ENCODE measurements at regions not wholly inside any gene's neighbourhood (a gene's known extent, or its start where the extent isn't known, plus 50 kb on each side); places are given as distances from the start of the nearest gene placed in this dataset.

DNA sequence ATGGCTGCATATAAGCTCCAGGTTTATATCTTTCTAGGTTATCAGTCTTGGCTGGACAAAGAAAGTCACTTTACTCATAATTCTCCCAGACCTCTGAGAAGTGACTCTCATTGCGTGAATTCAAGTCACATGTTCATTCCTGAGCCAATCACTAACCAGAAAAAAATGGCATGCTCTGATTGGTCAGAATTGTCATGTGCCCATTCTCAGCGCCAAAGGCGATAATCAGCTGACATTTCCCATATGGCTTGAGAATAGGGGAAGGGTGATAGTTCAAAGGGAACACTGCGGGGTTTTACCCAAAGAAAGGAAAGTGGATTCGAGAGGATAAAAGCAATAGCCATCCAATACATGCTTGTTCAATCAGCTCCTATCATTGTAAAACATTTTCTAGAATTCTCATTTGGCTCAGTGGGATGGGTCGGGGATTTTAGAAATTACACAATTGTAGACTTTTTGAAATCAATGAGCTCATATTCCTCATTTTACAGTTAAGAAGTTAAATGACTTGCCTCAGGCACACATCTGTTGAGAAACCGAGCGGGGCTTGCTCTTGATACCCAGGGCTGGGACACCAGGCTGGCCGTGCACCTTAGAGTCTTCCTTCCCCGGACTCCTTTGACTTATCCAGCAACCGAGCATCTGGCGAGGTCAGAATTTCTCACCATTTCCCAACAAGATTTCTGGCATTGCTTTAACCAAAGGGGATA is 454.0 kb upstream of the TBX3 start:
- Mint-ChIP-seq H3K27me3 (ENCODE audit: low read depth) (no peaks in the 10 kb centered on the region), H3K9me3 (peaks cover 8% of the 10 kb centered on the region), H3K4me1 (ENCODE audit: low read depth) (no peaks in the 10 kb centered on the region), H3K4me3 (ENCODE audit: low read depth) (no peak overlapping the region), H3K36me3 (ENCODE audit: low read depth) (no peaks in the 10 kb centered on the region), H3K27ac (no peak overlapping the region)
- no peak for DNase-seq (ENCODE audit: low spot score)
- intact Hi-C loops (cut with micrococcal nuclease): no loop called here

GRCh38 chr12:115135800-115136211 is 451.8 kb upstream of the TBX3 start:
- H3K27me3 Mint-ChIP-seq (ENCODE audit: low read depth): no peaks in the 10 kb centered on the region
- peaks cover 8% of the 10 kb centered on the region for H3K9me3 Mint-ChIP-seq
- no peak for DNase-seq (ENCODE audit: low spot score)
- no peak overlapping the region for H3K27ac Mint-ChIP-seq
- no peaks in the 10 kb centered on the region for H3K36me3 Mint-ChIP-seq (ENCODE audit: low read depth)
- intact Hi-C loops (cut with micrococcal nuclease): no loop called here
- H3K4me3 Mint-ChIP-seq (ENCODE audit: low read depth): no peak overlapping the region
- no peaks in the 10 kb centered on the region for H3K4me1 Mint-ChIP-seq (ENCODE audit: low read depth)

DNA sequence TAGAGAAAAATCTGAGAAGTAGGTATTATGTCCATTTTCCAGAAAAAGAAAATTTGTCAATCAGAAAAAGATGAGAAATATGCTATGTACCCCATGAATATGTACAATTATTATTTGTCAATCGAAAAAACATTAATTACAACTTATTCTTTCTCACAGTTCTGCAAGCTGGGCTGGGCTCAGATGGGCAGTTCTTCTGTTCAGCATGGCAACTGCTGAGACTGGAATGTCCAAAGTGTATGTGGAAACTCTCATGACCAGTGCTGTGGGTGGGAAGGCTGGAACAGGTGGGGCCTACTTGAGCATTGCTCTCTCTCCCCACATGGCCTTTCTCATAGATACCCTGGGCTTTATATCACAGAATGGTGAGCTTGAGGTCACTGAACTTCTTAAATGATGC is 450.3 kb upstream of the TBX3 start:
- no peak overlapping the region for H3K27ac Mint-ChIP-seq
- H3K4me3 Mint-ChIP-seq (ENCODE audit: low read depth): no peak overlapping the region
- no peaks in the 10 kb centered on the region for H3K36me3 Mint-ChIP-seq (ENCODE audit: low read depth)
- intact Hi-C loops (cut with micrococcal nuclease): no loop called here
- H3K4me1 Mint-ChIP-seq (ENCODE audit: low read depth): no peaks in the 10 kb centered on the region
- peaks cover 8% of the 10 kb centered on the region for H3K9me3 Mint-ChIP-seq
- no peaks in the 10 kb centered on the region for H3K27me3 Mint-ChIP-seq (ENCODE audit: low read depth)
- DNase-seq (ENCODE audit: low spot score): no peak

GRCh38 chr12:115132905-115133304 is 448.9 kb upstream of the TBX3 start:
- Mint-ChIP-seq H3K4me1 (ENCODE audit: low read depth) (no peaks in the 10 kb centered on the region), H3K9me3 (peaks cover 8% of the 10 kb centered on the region), H3K27me3 (ENCODE audit: low read depth) (no peaks in the 10 kb centered on the region), H3K4me3 (ENCODE audit: low read depth) (no peak overlapping the region), H3K36me3 (ENCODE audit: low read depth) (no peaks in the 10 kb centered on the region), H3K27ac (no peak overlapping the region)
- DNase-seq (ENCODE audit: low spot score): no peak
- intact Hi-C loops (cut with micrococcal nuclease): no loop called here

DNA sequence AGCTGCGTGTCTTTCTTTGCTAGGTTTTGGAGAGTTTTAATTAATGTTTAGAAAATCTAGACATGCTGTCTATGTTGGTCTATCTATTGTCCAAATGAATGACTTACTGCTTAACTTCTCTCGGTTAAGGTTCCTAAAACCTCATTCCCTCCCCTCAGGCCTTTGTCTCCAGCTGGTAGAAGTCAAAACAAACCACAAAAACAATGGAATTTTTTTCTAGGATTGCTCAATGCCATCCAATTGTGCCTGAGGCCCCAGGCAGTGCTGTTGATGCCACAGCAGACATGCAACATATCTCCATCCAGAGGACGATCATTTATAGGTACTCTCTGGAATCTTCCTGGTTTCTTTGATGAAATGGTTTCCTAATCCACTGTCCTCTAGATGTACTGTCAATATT is 448.2 kb upstream of the TBX3 start:
- Mint-ChIP-seq H3K27me3 (ENCODE audit: low read depth) (no peaks in the 10 kb centered on the region), H3K27ac (no peak overlapping the region), H3K4me3 (ENCODE audit: low read depth) (no peak overlapping the region), H3K4me1 (ENCODE audit: low read depth) (no peaks in the 10 kb centered on the region), H3K36me3 (ENCODE audit: low read depth) (no peaks in the 10 kb centered on the region), H3K9me3 (peaks cover 8% of the 10 kb centered on the region)
- intact Hi-C loops (cut with micrococcal nuclease): no loop called here
- DNase-seq (ENCODE audit: low spot score): no peak

- no peaks in the 10 kb centered on the region for H3K4me1 Mint-ChIP-seq (ENCODE audit: low read depth)
- intact Hi-C loops (cut with micrococcal nuclease): no loop called here
- H3K27ac Mint-ChIP-seq: no peak overlapping the region
- H3K36me3 Mint-ChIP-seq (ENCODE audit: low read depth): no peaks in the 10 kb centered on the region
- H3K27me3 Mint-ChIP-seq (ENCODE audit: low read depth): no peaks in the 10 kb centered on the region
- peaks cover 6% of the 10 kb centered on the region for H3K9me3 Mint-ChIP-seq
- DNase-seq (ENCODE audit: low spot score): no peak
- no peak overlapping the region for H3K4me3 Mint-ChIP-seq (ENCODE audit: low read depth)
Measured at GRCh38 chr12:115129727-115130126, 445.8 kb upstream of the TBX3 start.

- H3K4me1 Mint-ChIP-seq (ENCODE audit: low read depth): no peaks in the 10 kb centered on the region
- H3K27ac Mint-ChIP-seq: no peak overlapping the region
- no peaks in the 10 kb centered on the region for H3K27me3 Mint-ChIP-seq (ENCODE audit: low read depth)
- H3K9me3 Mint-ChIP-seq: peaks cover 37% of the 10 kb centered on the region
- H3K4me3 Mint-ChIP-seq (ENCODE audit: low read depth): no peak overlapping the region
- DNase-seq (ENCODE audit: low spot score): no peak
- no peaks in the 10 kb centered on the region for H3K36me3 Mint-ChIP-seq (ENCODE audit: low read depth)
- intact Hi-C loops (cut with micrococcal nuclease): no loop called here
Measured at GRCh38 chr12:115121053-115121452, 437.1 kb upstream of the TBX3 start.

GRCh38 chr12:115118177-115118724 is 434.3 kb upstream of the TBX3 start:
- no peaks in the 10 kb centered on the region for H3K27me3 Mint-ChIP-seq (ENCODE audit: low read depth)
- H3K9me3 Mint-ChIP-seq: peaks cover 34% of the 10 kb centered on the region
- intact Hi-C loops (cut with micrococcal nuclease): no loop called here
- no peaks in the 10 kb centered on the region for H3K36me3 Mint-ChIP-seq (ENCODE audit: low read depth)
- DNase-seq (ENCODE audit: low spot score): no peak
- H3K4me3 Mint-ChIP-seq (ENCODE audit: low read depth): no peak overlapping the region
- H3K4me1 Mint-ChIP-seq (ENCODE audit: low read depth): no peaks in the 10 kb centered on the region
- H3K27ac Mint-ChIP-seq: no peak overlapping the region

DNA sequence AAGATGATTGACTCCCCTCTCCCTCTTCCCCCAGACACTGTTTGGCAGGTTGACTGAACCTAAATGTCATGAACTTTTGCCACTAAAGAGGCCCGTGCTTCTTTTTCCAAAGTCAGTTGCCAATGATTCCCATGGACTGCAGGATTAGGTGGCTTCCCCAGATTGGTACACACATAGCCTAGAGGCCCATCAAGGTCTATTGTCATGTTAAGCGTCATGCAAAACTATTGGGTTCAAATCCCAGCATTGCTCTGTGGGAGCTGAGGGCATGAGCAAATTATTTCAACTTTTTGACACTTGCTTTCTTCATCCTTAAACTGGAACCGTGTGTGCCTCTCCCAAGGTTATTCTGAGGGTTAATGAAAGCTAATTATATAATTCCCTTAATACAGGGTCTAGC is 430.2 kb upstream of the TBX3 start:
- intact Hi-C loops (cut with micrococcal nuclease): no loop called here
- no peak overlapping the region for H3K27ac Mint-ChIP-seq
- no peak for DNase-seq (ENCODE audit: low spot score)
- H3K4me3 Mint-ChIP-seq (ENCODE audit: low read depth): no peak overlapping the region
- no peaks in the 10 kb centered on the region for H3K4me1 Mint-ChIP-seq (ENCODE audit: low read depth)
- H3K9me3 Mint-ChIP-seq: peaks cover 21% of the 10 kb centered on the region
- H3K27me3 Mint-ChIP-seq (ENCODE audit: low read depth): no peaks in the 10 kb centered on the region
- no peaks in the 10 kb centered on the region for H3K36me3 Mint-ChIP-seq (ENCODE audit: low read depth)

- H3K4me3 Mint-ChIP-seq (ENCODE audit: low read depth): no peak overlapping the region
- H3K36me3 Mint-ChIP-seq (ENCODE audit: low read depth): no peaks in the 10 kb centered on the region
- no peaks in the 10 kb centered on the region for H3K4me1 Mint-ChIP-seq (ENCODE audit: low read depth)
- no peak overlapping the region for H3K27ac Mint-ChIP-seq
- no peak for DNase-seq (ENCODE audit: low spot score)
- peaks cover 12% of the 10 kb centered on the region for H3K9me3 Mint-ChIP-seq
- no peaks in the 10 kb centered on the region for H3K27me3 Mint-ChIP-seq (ENCODE audit: low read depth)
- intact Hi-C loops (cut with micrococcal nuclease): no loop called here
Measured at GRCh38 chr12:115109863-115110262, 425.9 kb upstream of the TBX3 start.

DNA sequence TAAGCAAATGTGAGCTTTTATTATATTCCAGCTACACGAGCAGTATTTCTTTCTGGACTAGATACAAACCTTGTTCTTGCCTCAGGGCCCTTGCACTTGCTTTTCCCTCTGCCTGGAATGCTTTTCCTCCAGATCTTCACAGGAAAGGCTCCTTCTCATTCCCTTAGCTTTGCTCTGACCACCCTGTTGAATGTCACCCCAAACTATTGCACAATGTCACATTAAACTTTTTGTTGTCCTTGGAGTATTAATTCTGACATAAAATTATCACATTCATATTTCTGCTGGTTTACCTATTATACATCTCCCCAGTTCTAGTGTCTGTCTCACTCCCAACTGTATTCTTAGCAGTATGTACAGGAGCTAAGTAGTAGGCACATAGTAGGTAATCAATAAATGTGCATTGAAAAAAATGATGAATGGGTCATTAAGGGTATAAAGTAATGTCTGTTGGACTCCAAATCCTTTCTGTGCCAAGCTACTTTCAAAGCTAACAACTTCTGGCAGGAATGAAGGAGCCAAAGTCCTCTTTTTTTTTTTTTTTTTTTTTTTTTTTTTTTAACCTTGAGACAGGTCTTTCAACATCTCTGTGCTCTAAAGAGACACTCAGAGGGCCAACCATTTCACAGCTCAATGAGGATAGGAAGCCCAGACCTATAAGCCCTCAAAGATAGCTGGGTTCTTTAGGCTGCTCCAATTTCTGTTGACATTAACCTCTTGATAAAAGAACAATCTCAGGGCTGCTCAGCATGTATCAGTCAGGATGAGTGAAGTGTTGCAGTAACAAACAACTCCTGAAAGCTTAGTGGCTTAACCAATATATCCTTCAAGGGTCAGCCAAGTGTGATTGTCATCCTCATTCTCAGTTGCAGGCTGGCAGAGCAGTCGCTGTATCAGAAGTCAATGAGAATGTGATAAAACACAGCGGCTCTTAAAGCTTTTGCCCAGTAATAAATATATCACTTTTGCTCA is 424.4 kb upstream of the TBX3 start:
- H3K4me1 Mint-ChIP-seq (ENCODE audit: low read depth): no peaks in the 10 kb centered on the region

DNA sequence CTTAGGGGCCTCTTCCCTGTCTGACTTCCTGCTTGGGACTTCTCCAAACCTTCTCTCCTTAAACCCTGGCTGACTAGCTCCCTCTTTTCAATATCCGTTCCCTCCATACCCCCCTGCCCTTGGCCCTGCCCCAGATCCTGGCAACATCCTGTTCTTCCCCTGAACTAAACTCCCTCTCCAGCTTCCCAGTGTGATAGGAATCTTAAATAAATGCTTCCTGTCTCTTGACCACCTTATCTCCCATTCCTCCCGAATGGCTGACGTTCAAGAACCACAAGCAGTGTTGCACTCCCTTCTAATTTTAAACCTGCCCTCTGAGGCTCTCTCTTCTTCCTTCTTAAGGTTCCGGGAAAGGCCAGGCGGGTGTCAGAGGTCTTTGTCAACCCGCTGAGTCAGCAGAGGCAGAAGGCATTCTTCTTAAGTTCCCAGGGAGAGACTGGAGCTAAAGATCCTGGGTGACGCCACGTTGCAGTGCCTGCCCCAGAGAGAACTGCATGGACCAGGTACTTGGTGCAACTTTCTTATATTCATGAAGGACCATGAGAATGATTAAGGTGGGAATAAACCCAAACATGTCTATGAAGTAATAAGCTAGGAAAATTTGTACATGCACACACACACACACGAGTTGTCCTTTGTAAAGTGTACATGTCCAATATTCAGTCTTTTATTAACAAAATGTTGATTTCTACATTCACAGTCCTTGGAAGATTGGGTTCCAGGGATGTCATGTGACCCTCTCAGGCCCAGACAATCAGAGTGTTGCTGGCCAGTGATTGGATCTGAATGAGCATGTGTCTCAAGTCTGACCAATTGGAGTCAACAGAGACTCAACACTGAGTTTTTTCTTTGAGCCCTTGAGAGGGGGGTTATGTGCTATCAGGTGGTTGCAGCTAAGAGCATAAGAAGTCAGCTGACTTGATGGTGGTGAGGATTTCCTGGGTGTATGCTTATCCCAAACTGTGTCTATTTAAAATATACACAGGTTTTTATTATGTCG is 420.2 kb upstream of the TBX3 start:
- Mint-ChIP-seq H3K4me1 (ENCODE audit: low read depth) (no peaks in the 10 kb centered on the region), H3K4me3 (ENCODE audit: low read depth) (no peak overlapping the region), H3K9me3 (peaks cover 28% of the 10 kb centered on the region), H3K27me3 (ENCODE audit: low read depth) (no peaks in the 10 kb centered on the region), H3K36me3 (ENCODE audit: low read depth) (no peaks in the 10 kb centered on the region), H3K27ac (no peak overlapping the region)
- no peak for DNase-seq (ENCODE audit: low spot score)
- intact Hi-C loops (cut with micrococcal nuclease): no loop called here

More for the DNA sequence above, 424.4 kb upstream of the TBX3 start:
- intact Hi-C loops (cut with micrococcal nuclease): no loop called here
- Mint-ChIP-seq H3K27me3 (ENCODE audit: low read depth) (no peaks in the 10 kb centered on the region), H3K27ac (no peak overlapping the region), H3K4me3 (ENCODE audit: low read depth) (no peak overlapping the region), H3K9me3 (peaks cover 11% of the 10 kb centered on the region), H3K36me3 (ENCODE audit: low read depth) (no peaks in the 10 kb centered on the region)
- DNase-seq (ENCODE audit: low spot score): no peak

Data from activated T-helper 2 cell treated with anti-CD3 and anti-CD28 coated beads, Interferon-gamma antibody, Interleukin-2, Interleukin-4, amounts not matched to agents 10 μg/mL and 5 μg/mL and 100 μg/mL, durations not matched to agents 14 hours and 24 hours and 36 hours (primary cell).